CD4-positive, alpha-beta T cell (primary cell): ENCODE measurements at regions not wholly inside any gene's neighbourhood (a gene's known extent, or its start where the extent isn't known, plus 50 kb on each side); places are given as distances from the start of the nearest gene placed in this dataset.

Source experiments
- ATAC-seq: fragments of 200-7000 bp; cut with Tn5 transposase; one replicate; pipeline ENCODE4 v1.10.0; 2022; ENCODE audit warnings: mild to moderate bottlenecking; ENCODE audit not compliant: poor library complexity
- CTCF ChIA-PET: fragments of 350-600 bp; sonication (Branson Sonifier 250); formaldehyde crosslinking; loops from one replicate; lab custom pipeline; 2021; ENCODE audit warnings: antibody characterized with exemption, inconsistent platforms; lab: Charles Lee
- POLR2A ChIA-PET: fragments of 350-600 bp; sonication (Branson Sonifier 250); formaldehyde crosslinking; loops from one replicate; lab custom pipeline; 2021; ENCODE audit warnings: antibody characterized with exemption, inconsistent platforms; lab: Charles Lee
- DNase-seq, 14 experiments: peaks; one replicate each; pipeline ENCODE4 v3.0.0-alpha.2; 2013 to 2020; ENCODE audit warnings: mixed read lengths in 2 of 14
- H3K27ac ChIP-seq, 2 donors: one replicate each; pipeline versions ENCODE4 v1.5.1 to v1.7.0; 2013; ENCODE audit warnings: low read length in 2 of 2, low read depth in 1 of 2, mild to moderate bottlenecking in 1 of 2
- H3K27me3 ChIP-seq, 2 experiments: 1 replicate in 1 of 2; 2 replicates in 1 of 2; pipeline versions ENCODE4 v1.6.1 to v1.7.0; 2013; ENCODE audit warnings: low read length in 2 of 2, control low read depth in 1 of 2, mild to moderate bottlenecking in 1 of 2, moderate library complexity in 1 of 2; ENCODE audit not compliant: insufficient read depth in 2 of 2, control insufficient read depth in 1 of 2
- H3K36me3 ChIP-seq: one replicate; pipeline ENCODE4 v1.6.1; 2013; ENCODE audit warnings: low read length, control low read depth; ENCODE audit not compliant: insufficient read depth
- H3K4me1 ChIP-seq: one replicate; pipeline ENCODE4 v1.6.1; 2013; ENCODE audit warnings: low read length, control low read depth; ENCODE audit not compliant: insufficient read depth
- H3K4me3 ChIP-seq: one replicate; pipeline ENCODE4 v1.5.1; 2013; ENCODE audit warnings: mild to moderate bottlenecking, low read length, moderate library complexity
- H3K9me3 ChIP-seq, 2 experiments: 1 replicate in 1 of 2; 2 replicates in 1 of 2; pipeline versions ENCODE4 v1.6.1 to v1.7.0; 2013; ENCODE audit warnings: low read length in 2 of 2, mild to moderate bottlenecking in 2 of 2, control low read depth in 1 of 2, moderate library complexity in 1 of 2; ENCODE audit not compliant: control insufficient read depth in 1 of 2, insufficient read depth in 1 of 2
- H3K27ac Mint-ChIP-seq: one replicate; pipeline ENCODE4 v1.8.0; 2020; ENCODE audit warnings: mixed read lengths
- H3K27me3 Mint-ChIP-seq: one replicate; pipeline ENCODE4 v1.8.0; 2021; ENCODE audit warnings: mixed read lengths
- H3K36me3 Mint-ChIP-seq: one replicate; pipeline ENCODE4 v1.8.0; 2021; ENCODE audit warnings: low read depth, mixed read lengths
- H3K4me1 Mint-ChIP-seq: one replicate; pipeline ENCODE4 v1.8.0; 2021; ENCODE audit warnings: low read depth, mixed read lengths
- H3K4me3 Mint-ChIP-seq: one replicate; pipeline ENCODE4 v1.8.0; 2020; ENCODE audit warnings: mild to moderate bottlenecking, mixed read lengths
- H3K9me3 Mint-ChIP-seq: one replicate; pipeline ENCODE4 v1.8.0; 2020; ENCODE audit warnings: mixed read lengths
- intact Hi-C, 2 experiments: fragments of 100-400 bp; cut with DNase I in 1 of 2; cut with micrococcal nuclease in 1 of 2; formaldehyde crosslinking; loops; one replicate each; pipeline versions ENCODE4 v1.15.1 to v1.9.0; 2023 to 2025; cut with DNase I, micrococcal nuclease
- TF ChIP-seq, protein P1 (sequence below): fragments of 200-600 bp; IDR thresholded peaks from one replicate; pipeline ENCODE4 v1.8.0; 2022; ENCODE audit warnings: antibody characterized with exemption, mild to moderate bottlenecking

DNA sequence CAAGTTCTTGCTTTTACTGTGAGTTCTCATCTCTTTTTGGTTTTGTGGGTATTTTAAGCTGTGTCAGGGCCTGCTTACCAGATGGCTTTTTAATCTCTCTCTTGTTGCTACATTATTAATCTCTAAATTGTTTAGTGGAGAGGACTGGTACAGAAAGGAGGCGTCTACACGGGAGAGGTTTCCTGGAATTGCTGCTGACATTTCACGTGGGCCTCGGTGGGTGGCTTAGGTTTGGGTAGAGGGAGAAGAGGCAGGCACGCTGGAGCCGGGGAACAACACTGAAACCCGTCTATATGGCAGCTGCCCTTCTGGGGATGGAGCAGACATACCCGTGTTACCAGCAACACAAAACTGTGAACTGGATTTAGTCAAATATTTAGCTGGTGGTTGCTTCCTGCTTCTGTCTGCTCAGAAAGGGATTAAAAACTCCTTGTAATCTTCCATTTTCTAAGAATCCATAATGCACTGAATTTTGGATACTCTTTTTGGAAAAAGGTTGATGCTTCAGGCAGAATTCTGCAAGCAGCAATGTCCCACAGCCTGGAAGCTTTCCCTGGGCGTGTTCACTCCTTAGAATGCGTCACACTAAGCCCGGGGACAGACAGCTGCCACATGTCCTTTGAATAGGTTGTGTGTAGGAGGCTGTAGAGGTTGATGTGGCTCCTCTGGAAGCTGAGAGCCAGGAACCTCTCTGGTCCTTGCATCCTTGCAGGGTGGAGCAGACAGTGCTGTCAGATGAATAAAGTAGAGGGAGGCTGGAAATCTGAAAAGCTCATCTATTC lies 199.8 kb upstream of the GATB start:
- H3K27me3 Mint-ChIP-seq, result no peaks in the 10 kb centered on the region
- H3K27ac Mint-ChIP-seq, result no peak overlapping the region
- Histone ChIP-seq H3K27me3 (no peaks in the 10 kb centered on the region), H3K27ac (no peak overlapping the region), H3K9me3 (peaks cover 0 to 5% of the 10 kb centered on the region in 2 experiments), H3K4me3 (no peak overlapping the region), H3K4me1 (no peaks in the 10 kb centered on the region), H3K36me3 (no peaks in the 10 kb centered on the region)
- H3K9me3 Mint-ChIP-seq, result no peaks in the 10 kb centered on the region
- ChIA-PET CTCF (no interaction called here), POLR2A (no interaction called here)
- H3K36me3 Mint-ChIP-seq, result no peaks in the 10 kb centered on the region
- TF ChIP-seq, protein P1, sequence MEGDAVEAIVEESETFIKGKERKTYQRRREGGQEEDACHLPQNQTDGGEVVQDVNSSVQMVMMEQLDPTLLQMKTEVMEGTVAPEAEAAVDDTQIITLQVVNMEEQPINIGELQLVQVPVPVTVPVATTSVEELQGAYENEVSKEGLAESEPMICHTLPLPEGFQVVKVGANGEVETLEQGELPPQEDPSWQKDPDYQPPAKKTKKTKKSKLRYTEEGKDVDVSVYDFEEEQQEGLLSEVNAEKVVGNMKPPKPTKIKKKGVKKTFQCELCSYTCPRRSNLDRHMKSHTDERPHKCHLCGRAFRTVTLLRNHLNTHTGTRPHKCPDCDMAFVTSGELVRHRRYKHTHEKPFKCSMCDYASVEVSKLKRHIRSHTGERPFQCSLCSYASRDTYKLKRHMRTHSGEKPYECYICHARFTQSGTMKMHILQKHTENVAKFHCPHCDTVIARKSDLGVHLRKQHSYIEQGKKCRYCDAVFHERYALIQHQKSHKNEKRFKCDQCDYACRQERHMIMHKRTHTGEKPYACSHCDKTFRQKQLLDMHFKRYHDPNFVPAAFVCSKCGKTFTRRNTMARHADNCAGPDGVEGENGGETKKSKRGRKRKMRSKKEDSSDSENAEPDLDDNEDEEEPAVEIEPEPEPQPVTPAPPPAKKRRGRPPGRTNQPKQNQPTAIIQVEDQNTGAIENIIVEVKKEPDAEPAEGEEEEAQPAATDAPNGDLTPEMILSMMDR, result no peak
- no peak overlapping the region for H3K4me3 Mint-ChIP-seq
- intact Hi-C loops, result loop anchor here in 1 of 2 experiments (5.0 kb wide), 1 partner anchor 397 kb away; no protein-coding TSS in a partner anchor
- H3K4me1 Mint-ChIP-seq, result peaks cover 18% of the 10 kb centered on the region
- DNase-seq (no peak), ATAC-seq (no peak)

DNA sequence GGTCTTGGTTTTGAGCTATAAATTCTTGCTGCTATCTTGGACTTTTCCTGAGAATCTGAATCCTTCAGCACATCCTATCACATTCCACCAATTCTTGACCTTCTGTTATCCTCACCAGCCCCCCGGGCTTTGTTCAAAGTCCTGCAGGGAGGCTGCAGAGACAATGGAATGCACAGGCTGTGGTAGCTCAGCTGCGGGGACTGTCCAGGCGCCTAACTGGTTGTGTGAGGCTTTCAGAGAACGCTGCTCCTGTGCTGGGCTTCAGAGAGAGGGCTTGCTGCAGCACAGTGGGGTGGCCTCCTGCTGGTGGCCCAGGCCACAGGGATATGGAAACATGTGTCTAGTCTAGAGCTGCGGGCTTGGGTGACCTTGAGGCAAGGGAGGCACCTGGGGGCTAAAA lies 196.3 kb upstream of the GATB start:
- DNase-seq (no peak), ATAC-seq (no peak)
- CTCF ChIA-PET, result no interaction called here
- TF ChIP-seq, protein P1, result no peak
- no peaks in the 10 kb centered on the region for H3K9me3 Mint-ChIP-seq
- POLR2A ChIA-PET, result no interaction called here
- peaks cover 18% of the 10 kb centered on the region for H3K4me1 Mint-ChIP-seq
- Histone ChIP-seq H3K27me3 (no peaks in the 10 kb centered on the region), H3K36me3 (no peaks in the 10 kb centered on the region), H3K4me3 (no peak overlapping the region), H3K4me1 (no peaks in the 10 kb centered on the region), H3K9me3 (peaks cover 0 to 5% of the 10 kb centered on the region in 2 experiments), H3K27ac (no peak overlapping the region)
- H3K36me3 Mint-ChIP-seq, result no peaks in the 10 kb centered on the region
- no peak overlapping the region for H3K4me3 Mint-ChIP-seq
- H3K27ac Mint-ChIP-seq, result no peak overlapping the region
- intact Hi-C loops, result no loop called here
- H3K27me3 Mint-ChIP-seq, result no peaks in the 10 kb centered on the region

- H3K4me1 ChIP-seq, result no peaks in the 10 kb centered on the region
- DNase-seq, result no peak
- peaks cover 0 to 5% of the 10 kb centered on the region in 2 experiments for H3K9me3 ChIP-seq
- ChIA-PET CTCF (no interaction called here), POLR2A (no interaction called here)
- no peak overlapping the region for H3K4me3 ChIP-seq
- H3K27me3 ChIP-seq, result no peaks in the 10 kb centered on the region
- Mint-ChIP-seq H3K9me3 (no peaks in the 10 kb centered on the region), H3K36me3 (no peaks in the 10 kb centered on the region), H3K4me3 (no peak overlapping the region), H3K27ac (no peak overlapping the region), H3K4me1 (peaks cover 6% of the 10 kb centered on the region), H3K27me3 (no peaks in the 10 kb centered on the region)
- intact Hi-C loops, result no loop called here
- TF ChIP-seq, protein P1, result no peak
- no peak for ATAC-seq
- no peak overlapping the region for H3K27ac ChIP-seq
- no peaks in the 10 kb centered on the region for H3K36me3 ChIP-seq
Measured at GRCh38 chr4:151955721-151956380, 195.0 kb upstream of the GATB start.
